GM04503 (cell line): ENCODE measurements at regions not wholly inside any gene's neighbourhood (a gene's known extent, or its start where the extent isn't known, plus 50 kb on each side); places are given as distances from the start of the nearest gene placed in this dataset.
"Not testable (repeated sequence)": the region's sequence is repeated elsewhere in the genome, so short reads cannot be mapped to it uniquely, and the experiment has no call there.

ENCODE experiments used
- DNase-seq: peaks from one replicate; pipeline ENCODE4 v3.0.0-alpha.2; 2012; ENCODE audit warnings: low read depth

DNA sequence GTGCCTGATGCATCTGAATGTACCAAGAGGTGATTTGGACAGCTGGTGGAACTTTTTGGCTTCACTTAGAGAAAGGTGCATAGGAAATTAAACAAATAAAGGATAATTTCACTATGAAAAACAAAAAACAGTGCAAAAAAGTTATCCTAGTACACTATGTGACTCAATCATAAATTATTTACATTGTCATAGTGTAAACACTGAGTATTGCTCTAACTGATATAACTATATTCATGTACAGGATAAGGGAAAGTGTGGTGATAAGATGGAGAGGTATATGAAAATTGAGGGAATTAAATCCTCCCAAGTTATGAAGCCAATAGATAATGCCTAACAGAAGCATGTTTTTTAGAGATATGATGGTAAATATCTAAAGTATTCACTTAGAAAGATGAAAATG, 50.2 kb upstream of the CPNE4 start:
- DNase-seq: no peak

DNA sequence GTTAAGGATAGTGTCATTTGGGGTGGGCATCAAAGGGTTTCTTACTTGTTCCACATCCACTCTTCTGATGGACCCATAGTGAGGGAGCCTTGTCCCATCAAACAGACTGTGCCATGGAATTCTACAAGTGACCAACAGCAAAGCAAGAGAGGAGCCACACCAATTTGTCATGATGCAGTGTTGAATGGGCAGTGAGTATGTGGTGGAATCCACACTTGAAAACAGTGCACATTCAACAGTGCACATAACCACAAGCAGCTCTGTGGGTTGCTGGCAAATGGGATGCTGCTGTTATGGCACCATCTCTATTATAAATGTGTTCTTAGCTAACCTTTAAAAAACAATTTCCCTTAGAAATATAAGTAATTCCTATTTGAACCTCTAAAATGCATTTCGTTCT, 52.5 kb upstream of the CPNE4 start:
- DNase-seq: no peak

GRCh38 chr3:132088291-132088690, 53.5 kb upstream of the CPNE4 start:
- DNase-seq: no peak

GRCh38 chr3:132090921-132091320, 56.1 kb upstream of the CPNE4 start:
- no peak for DNase-seq

DNA sequence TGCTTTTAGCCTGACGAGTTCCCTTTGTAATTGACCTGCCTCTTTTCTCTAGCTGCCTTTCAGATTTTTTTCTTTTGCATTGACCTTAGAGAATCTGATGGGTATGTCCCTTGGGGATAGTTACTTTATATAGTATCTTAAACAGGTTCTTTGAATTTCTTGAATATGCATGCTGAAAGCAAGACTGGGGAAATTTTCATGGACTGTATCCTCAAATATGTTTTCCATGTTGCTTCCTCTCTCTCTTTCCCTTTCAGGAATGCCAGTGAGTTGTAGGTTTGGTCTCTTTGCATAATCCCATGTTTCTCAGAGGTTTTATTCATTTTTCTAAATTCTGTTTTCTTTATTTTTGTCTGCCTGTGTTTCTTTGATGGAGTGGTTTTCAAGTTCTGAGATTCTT, 81.8 kb upstream of the CPNE4 start:
- DNase-seq: no peak

GRCh38 chr3:132117642-132118041, 82.8 kb upstream of the CPNE4 start:
- no peak for DNase-seq

- DNase-seq: no peak
Observed at GRCh38 chr3:132119531-132119930, 84.7 kb upstream of the CPNE4 start.

- no peak for DNase-seq
Observed at GRCh38 chr3:132124096-132124495, 89.3 kb upstream of the CPNE4 start.

DNA sequence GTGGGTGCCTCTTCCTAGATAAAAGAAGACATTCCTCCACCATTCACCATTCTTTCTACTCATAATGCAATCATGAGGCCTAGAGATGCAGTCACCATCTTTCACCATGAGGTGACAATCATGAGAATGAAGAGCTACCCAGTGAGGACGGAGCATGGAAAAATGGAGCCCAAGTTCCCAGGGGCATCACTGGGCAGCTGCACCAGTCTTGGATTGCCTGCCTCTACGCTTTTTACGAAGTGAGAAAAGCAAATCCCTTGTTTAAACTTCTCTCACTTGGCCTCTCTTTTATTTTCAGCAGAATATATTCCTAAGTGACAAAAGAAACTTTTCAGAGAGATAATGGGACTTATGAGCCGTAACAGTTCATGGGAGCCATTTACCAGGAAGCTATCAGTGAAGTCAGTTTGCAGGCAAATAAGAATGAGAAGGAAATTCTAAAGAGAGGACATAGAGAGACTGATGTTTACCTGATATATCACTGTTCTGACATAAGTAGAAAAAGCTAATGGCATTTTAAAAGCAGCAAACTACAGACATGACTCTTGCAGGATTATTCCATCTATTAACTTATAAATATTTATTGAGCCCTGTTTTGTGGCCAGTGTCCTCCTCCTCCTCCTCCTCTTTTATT, 90.0 kb upstream of the CPNE4 start:
- no peak for DNase-seq

- DNase-seq: peak; percentile 79
Observed at GRCh38 chr3:132134611-132135010, 99.8 kb upstream of the CPNE4 start.

DNA sequence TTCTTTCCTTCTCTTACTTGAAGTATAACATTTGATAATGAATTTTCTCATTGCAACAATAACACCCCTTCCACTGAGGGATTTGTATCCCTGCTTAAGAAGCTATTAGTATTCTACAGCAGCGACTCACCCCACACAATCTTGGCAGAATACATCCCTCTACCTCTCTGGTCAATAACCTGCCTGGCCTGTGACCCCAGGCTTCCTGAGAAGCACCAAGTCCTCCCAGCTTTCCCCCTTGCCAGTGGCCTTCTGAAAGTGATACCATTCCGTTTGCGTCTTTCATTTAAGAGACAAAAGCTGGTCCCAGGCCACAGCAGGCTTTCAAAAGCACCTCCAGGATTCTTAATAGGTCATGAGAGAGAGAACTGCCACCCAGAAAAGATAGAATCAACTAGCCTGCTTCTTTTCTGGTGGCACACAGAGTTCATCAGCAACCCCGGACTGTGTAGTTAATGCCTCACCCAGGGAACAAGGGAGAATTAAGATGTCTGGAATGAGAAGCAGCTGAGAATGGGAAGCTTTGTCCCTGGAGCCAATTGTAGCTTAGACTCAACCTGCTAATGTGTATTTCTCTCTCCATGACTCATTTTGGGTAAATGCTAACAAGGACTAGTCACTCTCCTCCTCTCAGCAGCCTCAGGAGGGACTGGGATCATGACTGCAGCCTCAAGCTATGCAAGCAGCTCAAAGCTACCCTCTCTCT, 101.0 kb upstream of the CPNE4 start:
- peak; percentile 99 for DNase-seq

DNA sequence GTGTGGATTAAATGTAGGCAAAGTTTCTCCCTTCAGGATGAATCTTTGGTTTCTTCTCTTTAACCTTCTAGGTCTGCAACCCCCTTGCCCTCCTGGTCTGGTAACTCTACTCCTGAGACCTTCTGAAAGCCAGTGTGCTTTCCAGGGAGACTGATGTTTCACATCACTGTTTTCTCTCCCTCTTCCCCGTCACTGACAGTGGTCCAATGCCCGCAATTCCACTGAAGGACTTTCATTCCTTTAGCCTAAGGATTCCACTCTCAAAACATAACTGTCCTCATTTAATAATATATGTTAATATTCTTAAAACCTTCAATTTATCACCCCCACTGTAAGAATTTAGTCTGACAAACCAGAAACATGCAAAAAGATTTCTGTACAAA, 101.5 kb upstream of the CPNE4 start:
- DNase-seq: no peak

DNA sequence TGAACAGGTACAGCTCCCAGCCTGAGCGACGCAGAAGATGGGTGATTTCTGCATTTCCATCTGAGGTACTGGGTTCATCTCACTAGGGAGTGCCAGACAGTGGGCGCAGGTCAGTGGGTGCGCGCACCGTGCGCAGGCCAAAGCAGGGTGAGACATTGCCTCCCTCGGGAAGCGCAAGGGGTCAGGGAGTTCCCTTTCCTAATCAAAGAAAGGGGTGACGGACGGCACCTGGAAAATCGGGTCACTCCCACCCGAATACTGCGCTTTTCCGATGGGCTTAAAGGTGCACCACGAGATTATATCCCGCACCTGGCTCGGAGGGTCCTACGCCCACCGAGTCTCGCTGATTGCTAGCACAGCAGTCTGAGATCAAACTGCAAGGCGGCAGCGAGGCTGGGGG, 102.1 kb upstream of the CPNE4 start:
- DNase-seq: not testable (repeated sequence)

- no peak for DNase-seq
Observed at GRCh38 chr3:132145833-132146232, 111.0 kb upstream of the CPNE4 start.

DNA sequence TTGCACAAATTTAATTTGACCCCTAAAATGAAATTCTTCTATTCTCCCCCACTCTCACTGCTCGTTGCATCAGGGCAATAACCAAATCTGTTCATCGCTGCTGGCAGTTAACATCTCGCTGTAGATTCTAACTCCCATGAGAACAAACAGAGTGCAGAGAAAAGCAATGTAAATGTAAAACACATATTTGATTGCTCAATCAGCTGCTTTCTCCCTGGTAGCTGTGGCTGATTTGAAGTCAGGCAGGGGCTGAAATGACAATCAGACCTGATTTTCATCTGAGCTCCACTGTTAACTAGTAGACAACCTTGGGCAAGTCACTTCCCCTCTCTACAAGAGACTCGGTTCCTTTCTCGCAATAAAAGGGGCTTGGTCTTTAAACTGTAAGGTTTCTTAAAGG, 119.8 kb upstream of the CPNE4 start:
- DNase-seq: no peak

DNA sequence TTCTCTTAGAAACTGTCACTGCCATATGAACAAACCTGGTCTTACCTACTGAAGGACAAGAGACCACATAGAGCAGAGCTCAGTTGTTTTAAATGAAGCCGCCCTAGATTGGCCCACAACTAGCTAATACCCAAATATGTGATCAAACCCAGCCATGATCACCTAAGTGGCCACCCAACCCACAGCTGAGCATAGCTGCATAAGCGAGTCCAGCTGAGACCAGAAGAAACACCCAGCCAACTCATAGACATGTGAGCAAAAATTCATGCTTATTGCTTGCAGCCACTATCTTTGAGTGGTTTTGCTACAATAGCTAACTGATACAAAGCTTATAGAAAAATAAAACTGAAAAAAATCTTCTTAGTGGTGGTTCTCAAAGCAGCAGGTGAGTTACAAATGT, 124.3 kb upstream of the CPNE4 start:
- no peak for DNase-seq

GRCh38 chr3:132160198-132160597, 125.4 kb upstream of the CPNE4 start:
- DNase-seq: no peak

- no peak for DNase-seq
Observed at GRCh38 chr3:132161608-132162007, 126.8 kb upstream of the CPNE4 start.

DNA sequence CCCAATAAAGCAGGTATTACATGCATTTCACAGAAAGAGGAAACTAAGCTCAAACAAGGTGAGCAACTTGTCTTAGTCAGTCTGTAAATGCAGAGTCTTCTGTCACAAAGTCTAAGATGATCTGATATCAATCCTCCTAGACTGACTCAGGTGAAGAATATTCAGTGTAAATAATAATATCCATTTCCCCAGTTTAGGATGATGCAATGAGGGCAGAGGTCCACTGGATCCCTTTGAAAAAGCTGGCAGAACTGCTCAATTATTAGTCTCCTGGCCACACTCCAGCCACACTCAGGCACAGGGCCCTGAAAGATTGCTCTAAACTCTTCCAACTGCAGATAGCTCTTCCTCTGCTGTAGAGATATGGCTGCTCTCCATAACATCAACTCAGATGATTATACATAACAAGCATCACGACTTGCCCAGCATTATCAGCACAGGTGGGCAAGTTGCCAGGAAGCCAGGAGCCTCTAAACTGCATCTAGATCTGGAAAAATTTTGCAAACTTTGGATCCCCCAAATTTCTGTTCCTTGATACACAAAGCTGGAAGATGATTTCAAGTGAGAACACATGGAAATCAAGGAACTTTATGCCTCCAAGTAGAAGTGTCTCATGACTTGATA, 129.8 kb upstream of the CPNE4 start:
- DNase-seq: no peak

- DNase-seq: no peak
Observed at GRCh38 chr3:132167870-132168269, 133.1 kb upstream of the CPNE4 start.

DNA sequence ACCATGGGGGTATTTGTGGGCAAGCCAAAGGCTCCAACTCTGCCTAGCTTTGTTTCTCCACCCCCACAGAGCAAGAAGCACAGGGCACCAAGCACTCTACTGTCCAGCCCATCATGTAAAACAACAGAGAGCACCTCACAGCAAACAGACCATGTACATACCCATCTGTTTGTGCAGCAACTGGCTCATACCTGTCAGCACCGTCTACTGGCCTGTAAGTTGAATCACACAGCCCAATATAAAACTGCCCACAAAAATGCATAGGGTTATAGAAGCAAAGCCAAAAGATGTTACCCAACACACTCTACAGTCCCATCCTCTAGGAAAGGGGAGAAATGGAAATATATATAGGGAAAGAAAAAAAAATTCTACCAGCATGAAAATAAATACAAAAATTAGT, 139.7 kb upstream of the CPNE4 start:
- no peak for DNase-seq

DNA sequence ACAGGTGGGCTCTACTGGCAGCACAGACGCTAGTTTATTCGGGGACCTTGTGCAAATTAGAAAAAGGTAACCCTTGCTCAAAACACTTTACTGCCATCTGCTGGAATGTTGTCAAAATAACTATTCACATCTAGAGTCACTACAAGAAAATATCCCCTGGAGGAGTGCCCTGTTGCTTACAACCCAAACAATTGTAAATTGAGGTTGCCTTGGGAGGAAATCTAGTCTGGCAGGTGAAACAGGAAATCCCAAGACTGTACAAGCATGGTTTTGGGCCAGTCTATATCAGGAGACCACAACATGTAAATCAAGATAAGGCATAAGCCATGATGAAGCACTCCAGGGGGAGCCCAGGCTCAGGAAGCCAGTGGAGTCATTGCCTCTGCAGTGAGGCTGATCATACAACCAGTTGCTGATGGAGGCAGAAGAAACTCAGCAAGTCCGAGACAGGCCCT, 136.8 kb upstream of the ACP3 start:
- DNase-seq: peak; percentile 19

- no peak for DNase-seq
Observed at GRCh38 chr3:132183811-132184210, 133.4 kb upstream of the ACP3 start.

DNA sequence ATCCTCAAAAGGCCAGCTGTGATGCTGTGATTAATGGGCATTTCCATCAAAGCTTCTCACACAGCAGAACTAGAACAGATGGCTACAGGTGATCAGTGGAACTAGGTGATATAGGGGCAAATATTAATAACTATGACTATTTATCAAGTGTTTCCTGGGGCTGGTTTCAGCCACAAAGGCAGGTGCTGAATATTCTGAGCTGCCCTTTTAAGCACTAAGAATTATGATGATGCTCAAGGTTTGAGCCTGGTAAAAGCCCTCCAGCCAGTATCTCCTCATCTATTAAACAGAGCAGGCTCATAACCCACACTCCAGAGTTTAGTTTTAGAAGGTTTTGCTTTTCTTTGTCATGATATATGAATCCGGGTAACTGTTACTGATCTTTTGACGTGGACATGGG, 129.5 kb upstream of the ACP3 start:
- no peak for DNase-seq
